H54 (cell line): ENCODE measurements at regions not wholly inside any gene's neighbourhood (a gene's known extent, or its start where the extent isn't known, plus 50 kb on each side); places are given as distances from the start of the nearest gene placed in this dataset.
A peak's percentile ranks its signal among the peaks of the same experiment; 100 is the strongest.
"Not testable (repeated sequence)": the region's sequence is repeated elsewhere in the genome, so short reads cannot be mapped to it uniquely, and the experiment has no call there.

ENCODE experiments used
- DNase-seq: peaks from one replicate; pipeline ENCODE4 v3.0.0; 2011; ENCODE audit warnings: low spot score, mixed read lengths; ENCODE audit not compliant: insufficient read length
- FAIRE-seq: peaks from 3 replicates; lab custom pipeline; 2011; peaks lifted over from hg19 to GRCh38; lab: Jason Lieb, UNC
- POLR2A ChIP-seq: IDR thresholded peaks from 2 replicates; pipeline ENCODE4 v1.6.1; 2011; ENCODE audit warnings: low read depth, mild to moderate bottlenecking, low read length

- DNase-seq = no peak
- FAIRE-seq = no peak
- no peak for TF ChIP-seq POLR2A
Observed at GRCh38 chr5:106423109-106423897, 1247.4 kb downstream of the EFNA5 start.

- FAIRE-seq (no peak), DNase-seq (no peak)
- TF ChIP-seq POLR2A = no peak
Observed at GRCh38 chr5:106420102-106420501, 1250.6 kb downstream of the EFNA5 start.

GRCh38 chr5:106418196-106418595, 1252.5 kb downstream of the EFNA5 start:
- TF ChIP-seq POLR2A = no peak
- FAIRE-seq (no peak), DNase-seq (no peak)

- DNase-seq = no peak
Observed at GRCh38 chr5:106417566-106417965, 1253.2 kb downstream of the EFNA5 start.

GRCh38 chr5:106417163-106417562, 1253.6 kb downstream of the EFNA5 start:
- no peak for DNase-seq
- no peak for TF ChIP-seq POLR2A
- FAIRE-seq = no peak

More at GRCh38 chr5:106417566-106417965, 1253.2 kb downstream of the EFNA5 start:
- no peak for FAIRE-seq
- no peak for TF ChIP-seq POLR2A

GRCh38 chr5:106415541-106415940, 1255.2 kb downstream of the EFNA5 start:
- peak; percentile 50 for FAIRE-seq
- TF ChIP-seq POLR2A = no peak
- DNase-seq = no peak

- FAIRE-seq = no peak
- DNase-seq = no peak
- no peak for TF ChIP-seq POLR2A
Observed at GRCh38 chr5:106414342-106414741, 1256.4 kb downstream of the EFNA5 start.

GRCh38 chr5:106412606-106413005, 1258.1 kb downstream of the EFNA5 start:
- DNase-seq (no peak), FAIRE-seq (no peak)
- no peak for TF ChIP-seq POLR2A

- FAIRE-seq (peak; percentile 66), DNase-seq (no peak)
Observed at GRCh38 chr5:106408570-106408969, 1262.2 kb downstream of the EFNA5 start.

GRCh38 chr5:106408141-106408540, 1262.6 kb downstream of the EFNA5 start:
- FAIRE-seq (no peak), DNase-seq (no peak)
- TF ChIP-seq POLR2A = no peak

More at GRCh38 chr5:106408570-106408969, 1262.2 kb downstream of the EFNA5 start:
- no peak for TF ChIP-seq POLR2A

- no peak for TF ChIP-seq POLR2A
- peak; percentile 85 for FAIRE-seq
- DNase-seq = no peak
Observed at GRCh38 chr5:106401561-106401960, 1269.2 kb downstream of the EFNA5 start.

- FAIRE-seq (peak; percentile 95), DNase-seq (no peak)
- TF ChIP-seq POLR2A = no peak
Observed at GRCh38 chr5:106399391-106399790, 1271.3 kb downstream of the EFNA5 start.

- no peak for TF ChIP-seq POLR2A
- peak; percentile 19 for DNase-seq
Observed at GRCh38 chr5:106397700-106398099, 1273.0 kb downstream of the EFNA5 start.

GRCh38 chr5:106393276-106393675, 1277.5 kb downstream of the EFNA5 start:
- no peak for DNase-seq
- TF ChIP-seq POLR2A = no peak
- peak; percentile 15 for FAIRE-seq

More at GRCh38 chr5:106397700-106398099, 1273.0 kb downstream of the EFNA5 start:
- FAIRE-seq = peak; percentile 99

GRCh38 chr5:106392766-106393165, 1278.0 kb downstream of the EFNA5 start:
- peak; percentile 12 for DNase-seq
- TF ChIP-seq POLR2A = no peak
- peak; percentile 99 for FAIRE-seq

GRCh38 chr5:106387767-106388166, 1283.0 kb downstream of the EFNA5 start:
- DNase-seq, FAIRE-seq: not testable (repeated sequence)
